Mammary epithelial cell (primary cell): ENCODE measurements at regions not wholly inside any gene's neighbourhood (a gene's known extent, or its start where the extent isn't known, plus 50 kb on each side); places are given as distances from the start of the nearest gene placed in this dataset.

Source experiments
- CTCF ChIP-seq, 2 donors: IDR thresholded peaks in 1 of 2; conservative IDR thresholded peaks in 1 of 2; 2 replicates each; pipeline ENCODE4 v1.5.1; 2011 to 2012; ENCODE audit warnings: inconsistent platforms in 2 of 2, low read length in 2 of 2, mild to moderate bottlenecking in 2 of 2, control low read depth in 1 of 2, low read depth in 1 of 2; ENCODE audit not compliant: insufficient read depth in 1 of 2; ENCODE audit errors: extremely low read depth in 1 of 2
- EZH2 ChIP-seq: IDR thresholded peaks from 2 replicates; pipeline ENCODE4 v1.6.1; 2012; ENCODE audit warnings: low read length, inconsistent platforms, borderline replicate concordance

GRCh38 chr10:4254101-4254994 is 469.3 kb upstream of the KLF6 start:
- no peak for TF ChIP-seq CTCF (conservative IDR thresholded peaks at IDR 0.05 in 1 of 2, IDR thresholded peaks at IDR 0.05 in 1 of 2; ENCODE audit: extremely low read depth in 1 of 2, insufficient read depth in 1 of 2, low read depth in 1 of 2, low read length in 2 of 2)
- TF ChIP-seq EZH2 = no peak
